Dedifferentiated amniotic fluid mesenchymal stem cell (primary cell): ENCODE measurements at regions not wholly inside any gene's neighbourhood (a gene's known extent, or its start where the extent isn't known, plus 50 kb on each side); places are given as distances from the start of the nearest gene placed in this dataset.

Experiments used
- DNase-seq: peaks from one replicate; pipeline ENCODE4 v3.0.0-alpha.2; 2016; ENCODE audit errors: extremely low spot score

GRCh38 chr11:134578807-134579723, 167.0 kb upstream of the B3GAT1 start:
- DNase-seq, result no peak

GRCh38 chr11:134577751-134578395, 165.8 kb upstream of the B3GAT1 start:
- DNase-seq, result no peak

GRCh38 chr11:134576721-134577171, 164.7 kb upstream of the B3GAT1 start:
- no peak for DNase-seq

GRCh38 chr11:134576286-134576685, 164.2 kb upstream of the B3GAT1 start:
- DNase-seq, result no peak

- DNase-seq, result no peak
Measured at GRCh38 chr11:134575504-134576230, 163.6 kb upstream of the B3GAT1 start.

- DNase-seq, result no peak
Measured at GRCh38 chr11:134574947-134575346, 162.9 kb upstream of the B3GAT1 start.

DNA sequence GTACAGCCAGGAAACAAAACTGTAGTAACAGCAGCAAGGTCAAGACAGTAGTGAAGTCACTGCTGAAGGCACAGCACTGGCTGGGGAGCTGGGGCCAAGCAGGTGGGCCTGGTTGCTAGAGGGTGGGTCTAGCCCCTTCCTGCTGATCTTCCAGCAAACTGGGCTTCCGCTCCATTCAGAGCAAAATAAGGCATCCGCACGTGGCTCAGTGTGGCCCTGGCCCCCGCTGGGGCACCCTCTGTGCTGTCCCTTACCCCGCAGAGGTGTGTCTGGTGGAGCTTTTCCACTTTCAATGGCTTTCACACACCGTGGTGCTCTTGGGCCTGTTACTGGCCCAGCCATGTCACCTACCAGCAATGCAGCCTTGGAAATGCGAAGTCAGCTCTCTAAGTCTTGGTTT, 162.4 kb upstream of the B3GAT1 start:
- no peak for DNase-seq

DNA sequence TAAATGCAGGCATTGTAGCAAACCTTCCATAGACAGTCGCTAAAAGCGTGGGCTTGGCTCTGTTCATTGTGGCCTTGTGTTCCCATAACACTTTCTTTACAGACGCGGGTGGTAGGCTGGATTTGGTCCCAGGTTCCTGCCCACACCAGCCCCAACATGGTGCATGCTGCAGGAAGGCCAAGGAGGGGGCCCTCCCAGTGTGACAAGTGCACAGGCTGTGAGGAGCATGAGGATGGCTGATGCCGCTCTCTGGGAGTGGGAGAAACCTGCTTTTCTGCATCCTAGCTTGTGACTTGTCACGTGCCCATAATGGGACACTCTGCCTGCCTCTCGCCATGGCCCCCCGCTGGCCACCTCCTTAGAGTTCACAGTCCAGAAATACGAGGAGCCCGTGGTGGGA, 161.8 kb upstream of the B3GAT1 start:
- DNase-seq, result no peak

DNA sequence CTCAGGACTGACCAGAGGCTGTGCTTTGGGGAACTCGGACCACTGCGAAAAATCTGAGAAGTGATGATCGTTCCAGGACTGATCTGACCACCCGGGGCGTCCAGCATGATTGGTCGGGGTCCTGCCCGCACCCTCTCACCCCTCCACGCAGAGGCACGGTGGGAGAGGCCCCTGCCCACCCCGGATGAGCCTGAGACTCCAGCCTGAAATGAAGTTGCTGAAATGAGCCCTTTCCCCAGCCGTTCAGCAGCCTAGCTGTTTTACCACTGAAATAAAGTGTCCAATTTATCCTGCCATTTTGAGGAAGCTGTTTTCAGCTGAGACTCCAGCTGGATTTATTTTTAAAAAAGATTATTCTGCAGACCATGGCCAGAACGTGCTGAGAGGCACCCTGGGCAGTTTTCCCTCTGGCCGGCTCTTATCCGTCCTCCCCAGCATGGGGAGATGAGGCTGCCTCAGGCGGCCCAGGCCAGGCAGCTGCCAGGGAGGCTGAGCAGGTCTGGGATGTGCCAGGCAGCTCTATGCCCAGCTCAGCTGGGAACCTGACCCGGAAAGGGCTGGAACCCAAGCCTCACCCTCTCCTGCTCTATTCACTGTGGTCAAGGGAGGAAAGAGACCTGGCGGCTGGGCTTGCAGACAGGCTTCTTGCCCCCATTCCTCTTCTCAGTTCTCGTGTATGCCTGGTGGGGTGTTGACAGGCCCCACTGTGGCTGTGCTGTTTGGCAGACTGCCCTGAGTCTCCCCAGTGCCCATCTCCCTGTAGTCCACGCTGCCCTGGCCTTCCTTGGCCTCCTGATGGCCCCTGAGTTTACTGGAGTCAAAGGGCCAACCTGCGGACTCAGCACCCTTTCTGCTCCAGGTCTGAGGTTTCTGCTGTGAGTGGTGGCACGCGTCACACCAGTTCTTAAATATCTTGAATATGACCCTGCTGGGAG, 161.0 kb upstream of the B3GAT1 start:
- DNase-seq, result no peak

DNA sequence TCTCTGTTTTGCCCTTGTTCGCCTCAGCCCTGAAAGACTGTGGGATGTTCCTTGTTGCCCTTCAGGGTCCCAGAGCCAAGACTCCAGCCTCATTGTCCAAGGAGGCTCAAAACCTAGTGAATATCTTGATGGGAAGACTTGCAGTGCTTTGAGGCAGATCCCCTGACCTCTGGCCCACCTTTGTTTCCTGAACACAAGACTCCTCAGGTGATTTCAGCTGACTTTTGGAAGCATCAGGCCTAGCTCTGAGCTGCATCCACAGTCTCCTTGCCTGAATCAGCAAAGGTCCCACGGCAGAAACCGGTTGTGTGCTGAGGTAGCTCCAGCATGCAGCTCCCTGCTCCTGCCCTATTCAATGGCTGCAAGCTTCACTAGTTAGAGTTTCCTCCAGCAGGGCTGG, 159.3 kb upstream of the B3GAT1 start:
- no peak for DNase-seq

DNA sequence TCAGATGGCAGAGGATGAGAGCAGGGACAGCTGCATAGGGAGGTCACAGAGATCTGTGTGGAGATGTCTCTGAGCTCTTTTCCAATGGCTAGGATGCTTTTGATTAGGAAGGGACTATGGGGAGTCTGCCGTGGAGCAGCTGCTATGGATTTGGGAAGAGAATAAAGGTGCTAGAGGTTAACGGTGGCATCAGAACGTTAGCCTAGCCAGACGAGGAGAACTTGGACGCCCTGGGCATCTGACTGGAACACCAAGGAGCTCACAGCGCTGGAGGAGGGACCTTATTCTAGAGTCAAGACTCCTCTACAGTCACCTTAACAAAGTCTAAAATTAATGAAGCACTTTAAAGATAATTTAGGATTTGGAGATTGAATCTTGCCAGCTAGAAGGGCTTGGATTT, 157.2 kb upstream of the B3GAT1 start:
- DNase-seq, result no peak

GRCh38 chr11:134566311-134566710, 154.3 kb upstream of the B3GAT1 start:
- no peak for DNase-seq

- no peak for DNase-seq
Measured at GRCh38 chr11:134565343-134565891, 153.4 kb upstream of the B3GAT1 start.

DNA sequence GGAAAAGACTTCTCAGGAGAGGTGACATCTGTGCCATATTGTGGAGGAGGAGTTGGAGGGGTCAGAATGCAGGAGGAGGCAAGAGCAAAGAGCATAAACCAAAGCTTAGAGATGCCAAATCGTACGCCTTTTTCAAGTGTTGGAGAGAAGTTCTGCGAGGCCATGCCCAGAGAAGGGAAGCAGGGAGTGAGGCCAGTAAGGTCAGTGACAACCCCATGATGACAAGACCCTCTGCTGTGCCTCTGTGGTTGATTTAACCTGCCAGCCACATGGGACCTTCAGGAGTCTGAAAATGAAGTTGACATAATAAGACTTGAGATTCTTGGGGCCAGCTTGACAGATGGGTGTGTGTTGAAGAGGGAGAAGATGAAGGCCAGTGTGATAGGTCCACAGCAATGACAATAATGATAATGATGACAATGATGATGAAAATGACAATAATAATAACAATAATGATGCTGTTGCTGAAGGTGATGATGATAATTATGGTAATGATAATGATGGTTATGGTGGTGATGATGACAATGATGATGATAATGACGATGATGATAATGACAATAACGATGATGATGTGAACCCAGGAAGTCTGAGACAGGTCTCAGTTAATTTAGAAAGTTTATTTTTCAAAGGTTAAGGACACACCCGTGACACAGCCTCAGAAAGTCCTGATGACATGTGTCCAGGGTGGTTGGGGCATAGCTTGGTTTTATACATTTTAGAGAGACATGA, 152.6 kb upstream of the B3GAT1 start:
- DNase-seq, result no peak

GRCh38 chr11:134562941-134563471, 151.0 kb upstream of the B3GAT1 start:
- no peak for DNase-seq

DNA sequence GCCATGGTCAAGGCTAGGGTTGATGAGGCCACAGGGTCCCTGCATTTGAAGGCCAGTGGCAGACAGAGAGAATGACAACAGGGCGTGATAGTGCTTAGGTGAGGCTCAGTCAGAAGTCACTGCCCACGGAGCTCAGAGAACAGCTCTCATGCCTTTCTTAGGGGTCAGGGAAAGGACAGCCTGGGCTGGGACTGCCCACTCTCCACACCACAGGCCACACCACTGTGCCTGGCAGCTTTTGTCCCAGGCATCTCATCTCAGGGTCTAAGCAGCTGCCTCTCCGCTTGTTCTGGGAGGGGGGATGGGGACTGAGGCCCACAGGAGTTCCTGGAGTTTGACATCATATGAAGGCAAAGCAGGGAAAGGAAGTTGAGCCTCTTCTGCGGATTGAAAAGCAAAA, 150.2 kb upstream of the B3GAT1 start:
- DNase-seq, result no peak

GRCh38 chr11:134561331-134561720, 149.3 kb upstream of the B3GAT1 start:
- no peak for DNase-seq

GRCh38 chr11:134560566-134561330, 148.7 kb upstream of the B3GAT1 start:
- no peak for DNase-seq

DNA sequence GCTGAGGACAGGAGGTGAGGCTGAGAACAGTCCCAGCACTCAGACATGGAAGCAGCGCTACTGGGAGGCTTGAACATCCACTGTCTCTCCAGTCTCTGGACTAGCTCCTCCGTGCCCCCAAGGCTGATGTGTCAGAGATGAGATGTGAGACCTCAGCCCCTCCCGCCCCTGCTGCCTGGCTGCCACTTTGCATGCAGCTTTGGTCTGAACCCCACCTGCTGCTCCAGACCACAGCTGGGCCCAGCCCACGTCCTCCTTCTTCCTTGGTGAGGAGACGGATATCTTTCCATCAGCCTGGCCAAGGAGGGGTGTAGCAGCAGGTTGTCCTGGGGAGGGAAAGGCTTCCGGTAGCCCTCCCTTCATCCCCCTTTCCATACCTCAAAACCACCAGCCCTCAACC, 148.0 kb upstream of the B3GAT1 start:
- no peak for DNase-seq
